ACC112 (cell line): ENCODE measurements at regions not wholly inside any gene's neighbourhood (a gene's known extent, or its start where the extent isn't known, plus 50 kb on each side); places are given as distances from the start of the nearest gene placed in this dataset.

Experiments
- H2AFZ ChIP-seq: fragments of 200-600 bp; sonication (generic); one replicate; pipeline ENCODE4 v1.6.0; 2017; ENCODE audit warnings: antibody characterized with exemption, low read length; ENCODE audit not compliant: unreplicated experiment
- H3K27ac ChIP-seq: fragments of 200-600 bp; sonication (generic); 2 replicates; pipeline ENCODE4 v1.5.1; 2014; ENCODE audit warnings: low read depth, mild to moderate bottlenecking, antibody characterized with exemption, low read length, moderate library complexity
- H3K27me3 ChIP-seq: fragments of 200-600 bp; sonication (generic); 2 replicates; pipeline ENCODE4 v1.6.1; 2014; ENCODE audit warnings: mild to moderate bottlenecking, antibody characterized with exemption, low read length, moderate library complexity, mixed read lengths; ENCODE audit not compliant: insufficient read depth
- H3K36me3 ChIP-seq: fragments of 200-600 bp; sonication (generic); 2 replicates; pipeline ENCODE4 v1.6.1; 2016; ENCODE audit warnings: mild to moderate bottlenecking, antibody characterized with exemption, low read length, moderate library complexity, mixed read lengths; ENCODE audit not compliant: insufficient read depth
- H3K4me1 ChIP-seq: fragments of 200-600 bp; sonication (generic); one replicate; pipeline ENCODE4 v1.6.1; 2016; ENCODE audit warnings: low read length, mixed read lengths; ENCODE audit not compliant: insufficient read depth, unreplicated experiment, control insufficient read depth
- H3K4me3 ChIP-seq: fragments of 200-600 bp; sonication (generic); 2 replicates; pipeline ENCODE4 v1.5.1; 2014; ENCODE audit warnings: mild to moderate bottlenecking, low read depth, low read length
- H3K79me2 ChIP-seq: fragments of 200-600 bp; sonication (generic); one replicate; pipeline ENCODE4 v1.6.0; 2016; ENCODE audit warnings: low read length; ENCODE audit not compliant: control insufficient read depth, unreplicated experiment, insufficient read depth

- Histone ChIP-seq H3K27me3 (no peaks in the 10 kb centered on the region), H3K27ac (no peak overlapping the region)
Measured at GRCh38 chr6:14310960-14311359, 193.4 kb downstream of the CD83 start.

GRCh38 chr6:14312587-14312986 lies 195.0 kb downstream of the CD83 start:
- Histone ChIP-seq H3K27me3 (no peaks in the 10 kb centered on the region), H3K36me3 (no peaks in the 10 kb centered on the region), H3K79me2 (no peaks in the 10 kb centered on the region), H3K4me1 (no peaks in the 10 kb centered on the region), H3K4me3 (no peak overlapping the region), H2AFZ (no peak overlapping the region), H3K27ac (no peak overlapping the region)

More at GRCh38 chr6:14310960-14311359, 193.4 kb downstream of the CD83 start:
- Histone ChIP-seq H3K36me3 (no peaks in the 10 kb centered on the region), H3K4me1 (no peaks in the 10 kb centered on the region), H3K79me2 (no peaks in the 10 kb centered on the region), H2AFZ (no peak overlapping the region), H3K4me3 (no peak overlapping the region)

GRCh38 chr6:14313248-14313647 lies 195.7 kb downstream of the CD83 start:
- H3K4me1 ChIP-seq, result no peaks in the 10 kb centered on the region
- H3K79me2 ChIP-seq, result no peaks in the 10 kb centered on the region
- H3K27ac ChIP-seq, result no peak overlapping the region
- H3K36me3 ChIP-seq, result no peaks in the 10 kb centered on the region
- no peaks in the 10 kb centered on the region for H3K27me3 ChIP-seq
- no peak overlapping the region for H2AFZ ChIP-seq
- no peak overlapping the region for H3K4me3 ChIP-seq

- H3K27ac ChIP-seq, result no peak overlapping the region
- no peaks in the 10 kb centered on the region for H3K27me3 ChIP-seq
- H2AFZ ChIP-seq, result no peak overlapping the region
- H3K79me2 ChIP-seq, result no peaks in the 10 kb centered on the region
- H3K36me3 ChIP-seq, result no peaks in the 10 kb centered on the region
- H3K4me3 ChIP-seq, result no peak overlapping the region
- H3K4me1 ChIP-seq, result no peaks in the 10 kb centered on the region
Measured at GRCh38 chr6:14315353-14315752, 197.8 kb downstream of the CD83 start.

- Histone ChIP-seq H3K79me2 (no peaks in the 10 kb centered on the region), H3K27ac (no peak overlapping the region), H3K27me3 (no peaks in the 10 kb centered on the region), H3K36me3 (no peaks in the 10 kb centered on the region), H3K4me3 (no peak overlapping the region), H2AFZ (no peak overlapping the region), H3K4me1 (no peaks in the 10 kb centered on the region)
Measured at GRCh38 chr6:14316651-14317386, 199.2 kb downstream of the CD83 start.

- Histone ChIP-seq H2AFZ (no peak overlapping the region), H3K79me2 (no peaks in the 10 kb centered on the region), H3K27ac (no peak overlapping the region), H3K27me3 (no peaks in the 10 kb centered on the region), H3K4me3 (no peak overlapping the region), H3K4me1 (no peaks in the 10 kb centered on the region), H3K36me3 (no peaks in the 10 kb centered on the region)
Measured at GRCh38 chr6:14317387-14317970, 199.9 kb downstream of the CD83 start.

GRCh38 chr6:14320332-14320731 lies 202.8 kb downstream of the CD83 start:
- H3K4me1 ChIP-seq, result no peaks in the 10 kb centered on the region
- no peak overlapping the region for H2AFZ ChIP-seq
- H3K36me3 ChIP-seq, result no peaks in the 10 kb centered on the region
- no peaks in the 10 kb centered on the region for H3K79me2 ChIP-seq
- no peak overlapping the region for H3K27ac ChIP-seq
- H3K4me3 ChIP-seq, result no peak overlapping the region
- no peaks in the 10 kb centered on the region for H3K27me3 ChIP-seq

GRCh38 chr6:14321992-14322772 lies 204.6 kb downstream of the CD83 start:
- H3K27ac ChIP-seq, result no peak overlapping the region
- no peaks in the 10 kb centered on the region for H3K36me3 ChIP-seq
- H2AFZ ChIP-seq, result no peak overlapping the region

GRCh38 chr6:14322841-14323240 lies 205.3 kb downstream of the CD83 start:
- Histone ChIP-seq H3K4me1 (no peaks in the 10 kb centered on the region), H2AFZ (no peak overlapping the region), H3K27me3 (no peaks in the 10 kb centered on the region), H3K4me3 (no peak overlapping the region), H3K79me2 (no peaks in the 10 kb centered on the region), H3K36me3 (no peaks in the 10 kb centered on the region), H3K27ac (no peak overlapping the region)

More at GRCh38 chr6:14321992-14322772, 204.6 kb downstream of the CD83 start:
- Histone ChIP-seq H3K79me2 (no peaks in the 10 kb centered on the region), H3K4me1 (no peaks in the 10 kb centered on the region), H3K4me3 (no peak overlapping the region), H3K27me3 (no peaks in the 10 kb centered on the region)

- Histone ChIP-seq H3K27ac (no peak overlapping the region), H3K36me3 (no peaks in the 10 kb centered on the region), H2AFZ (no peak overlapping the region), H3K4me3 (no peak overlapping the region), H3K79me2 (no peaks in the 10 kb centered on the region), H3K4me1 (no peaks in the 10 kb centered on the region), H3K27me3 (no peaks in the 10 kb centered on the region)
Measured at GRCh38 chr6:14326774-14327173, 209.2 kb downstream of the CD83 start.
